ENCODE measurements at regions not wholly inside any gene's neighbourhood (a gene's known extent, or its start where the extent isn't known, plus 50 kb on each side); places are given as distances from the start of the nearest gene placed in this dataset.

DNA sequence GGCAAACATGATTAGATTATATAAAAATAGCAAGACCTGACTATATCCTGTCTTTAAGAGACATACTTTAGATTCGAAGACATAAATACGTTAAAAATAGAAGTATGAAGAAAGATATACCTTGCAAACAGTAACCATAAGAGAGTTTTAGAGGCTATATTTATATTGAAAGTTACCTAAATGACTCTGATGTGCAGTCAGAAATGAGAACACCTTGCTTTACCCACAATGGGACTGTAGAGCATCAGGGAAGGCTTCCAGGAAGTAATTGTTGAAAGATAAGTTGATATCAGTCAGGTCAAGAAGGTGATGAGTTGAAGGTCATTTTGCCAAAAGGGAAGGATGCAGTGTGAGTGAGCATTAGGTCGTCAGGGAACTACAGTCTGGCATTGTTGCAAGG is 110.2 kb downstream of the NEDD1 start:
- no peak overlapping the region for H3K23ac ChIP-seq (ENCODE audit: low read length in 2 of 2)
- no peak overlapping the region for H3K27ac ChIP-seq (ENCODE audit: low read length, poor library complexity, severe bottlenecking)
- no peak overlapping the region for H2AFZ ChIP-seq (ENCODE audit: low read depth, low read length)
- no peak overlapping the region for H3K4ac ChIP-seq (ENCODE audit: low read depth in 1 of 2, low read length in 2 of 2)
- H3K4me1 ChIP-seq (ENCODE audit: control insufficient read depth, insufficient read depth, low read depth, low read length), result no peaks in the 10 kb centered on the region
- no peak overlapping the region for H3K4me3 ChIP-seq (ENCODE audit: insufficient read depth in 1 of 2, low read depth in 1 of 2, low read length in 2 of 2)
- H3K27me3 ChIP-seq (ENCODE audit: control insufficient read depth in 1 of 2, insufficient read depth in 1 of 2, low read length in 2 of 2), result no peaks in the 10 kb centered on the region
- no peak overlapping the region for H4K91ac ChIP-seq (ENCODE audit: low read length)
- no peak overlapping the region for H2BK5ac ChIP-seq (ENCODE audit: low read depth, low read length, poor library complexity, severe bottlenecking)
- no peak overlapping the region for H3K9ac ChIP-seq (ENCODE audit: low read length)
- H2BK15ac ChIP-seq (ENCODE audit: low read depth, poor library complexity, severe bottlenecking), result no peak overlapping the region
- H3K36me3 ChIP-seq (ENCODE audit: control insufficient read depth in 1 of 2, insufficient read depth in 2 of 2, low read depth in 1 of 2, low read length in 2 of 2), result no peaks in the 10 kb centered on the region
- DNase-seq, result no peak
- H3K4me2 ChIP-seq (ENCODE audit: low read length, poor library complexity, severe bottlenecking), result no peak overlapping the region
- H3K14ac ChIP-seq (ENCODE audit: low read length in 2 of 2), result no peak overlapping the region
- H2BK120ac ChIP-seq (ENCODE audit: low read depth, low read length), result no peak overlapping the region
- H3K18ac ChIP-seq (ENCODE audit: low read depth in 1 of 2, low read length in 2 of 2), result no peak overlapping the region
- H4K8ac ChIP-seq (ENCODE audit: low read length), result no peak overlapping the region
- 40% methylated on average over 1 of the region's 3 CpGs for WGBS
- no peak overlapping the region for H2BK12ac ChIP-seq (ENCODE audit: low read length in 2 of 2)
- no peak overlapping the region for H2AK5ac ChIP-seq (ENCODE audit: low read length, severe bottlenecking)
- H3K79me1 ChIP-seq (replicated peaks; ENCODE audit: low read length, poor library complexity, severe bottlenecking), result no peaks in the 10 kb centered on the region
- H3K9me3 ChIP-seq (ENCODE audit: control insufficient read depth, low read length), result peaks cover 3% of the 10 kb centered on the region

- H3K27me3 ChIP-seq (ENCODE audit: control insufficient read depth in 1 of 2, insufficient read depth in 1 of 2, low read length in 2 of 2), result peaks cover 0 to 3% of the 10 kb centered on the region in 2 experiments
- H3K27ac ChIP-seq (ENCODE audit: low read length, poor library complexity, severe bottlenecking), result no peak overlapping the region
- H3K4ac ChIP-seq (ENCODE audit: low read depth in 1 of 2, low read length in 2 of 2), result no peak overlapping the region
- no peak overlapping the region for H3K23ac ChIP-seq (ENCODE audit: low read length in 2 of 2)
- no peak overlapping the region for H3K9ac ChIP-seq (ENCODE audit: low read length)
- no peak overlapping the region for H2BK120ac ChIP-seq (ENCODE audit: low read depth, low read length)
- H3K36me3 ChIP-seq (ENCODE audit: control insufficient read depth in 1 of 2, insufficient read depth in 2 of 2, low read depth in 1 of 2, low read length in 2 of 2), result no peaks in the 10 kb centered on the region
- H3K79me1 ChIP-seq (replicated peaks; ENCODE audit: low read length, poor library complexity, severe bottlenecking), result no peaks in the 10 kb centered on the region
- 81% methylated on average over 4 of the region's 4 CpGs for WGBS
- H3K9me3 ChIP-seq (ENCODE audit: control insufficient read depth, low read length), result no peaks in the 10 kb centered on the region
- no peak overlapping the region for H3K14ac ChIP-seq (ENCODE audit: low read length in 2 of 2)
- H4K8ac ChIP-seq (ENCODE audit: low read length), result no peak overlapping the region
- no peak overlapping the region for H3K4me2 ChIP-seq (ENCODE audit: low read length, poor library complexity, severe bottlenecking)
- no peak overlapping the region for H2AFZ ChIP-seq (ENCODE audit: low read depth, low read length)
- no peak overlapping the region for H3K18ac ChIP-seq (ENCODE audit: low read depth in 1 of 2, low read length in 2 of 2)
- H2BK5ac ChIP-seq (ENCODE audit: low read depth, low read length, poor library complexity, severe bottlenecking), result no peak overlapping the region
- no peak overlapping the region for H2AK5ac ChIP-seq (ENCODE audit: low read length, severe bottlenecking)
- H4K91ac ChIP-seq (ENCODE audit: low read length), result no peak overlapping the region
- no peak overlapping the region for H2BK15ac ChIP-seq (ENCODE audit: low read depth, poor library complexity, severe bottlenecking)
- no peaks in the 10 kb centered on the region for H3K4me1 ChIP-seq (ENCODE audit: control insufficient read depth, insufficient read depth, low read depth, low read length)
- H3K4me3 ChIP-seq (ENCODE audit: insufficient read depth in 1 of 2, low read depth in 1 of 2, low read length in 2 of 2), result no peak overlapping the region
- DNase-seq, result no peak
- no peak overlapping the region for H2BK12ac ChIP-seq (ENCODE audit: low read length in 2 of 2)
These were observed 115.6 kb downstream of the NEDD1 start for GRCh38 chr12:97022536-97023230.

DNA sequence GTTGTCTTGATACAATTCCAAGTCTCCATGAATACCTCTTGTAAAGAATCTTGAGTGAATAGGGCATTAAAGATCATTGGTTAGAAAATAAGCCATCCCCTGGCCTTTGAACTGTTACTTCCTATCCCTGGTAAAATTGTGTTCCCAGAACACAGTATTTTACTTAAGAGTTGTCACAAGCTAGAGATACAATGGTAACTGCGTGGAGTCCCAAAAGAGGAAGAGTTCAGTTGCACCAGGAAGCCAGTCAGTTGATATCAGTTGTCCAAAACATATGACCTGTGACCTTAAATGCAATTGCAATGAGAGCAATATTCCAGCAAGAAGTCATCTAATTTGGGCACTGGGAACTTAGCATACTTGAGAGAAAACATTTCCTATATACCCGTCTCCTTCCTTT is 117.3 kb downstream of the NEDD1 start:
- no peak overlapping the region for H3K27ac ChIP-seq (ENCODE audit: low read length, poor library complexity, severe bottlenecking)
- 80% methylated on average over 1 of the region's 2 CpGs for WGBS
- H3K14ac ChIP-seq (ENCODE audit: low read length in 2 of 2), result no peak overlapping the region
- no peak for DNase-seq
- no peak overlapping the region for H2AFZ ChIP-seq (ENCODE audit: low read depth, low read length)
- H3K9me3 ChIP-seq (ENCODE audit: control insufficient read depth, low read length), result no peaks in the 10 kb centered on the region
- H4K8ac ChIP-seq (ENCODE audit: low read length), result no peak overlapping the region
- no peak overlapping the region for H3K23ac ChIP-seq (ENCODE audit: low read length in 2 of 2)
- no peak overlapping the region for H3K9ac ChIP-seq (ENCODE audit: low read length)
- H2AK5ac ChIP-seq (ENCODE audit: low read length, severe bottlenecking), result no peak overlapping the region
- no peak overlapping the region for H3K4me3 ChIP-seq (ENCODE audit: insufficient read depth in 1 of 2, low read depth in 1 of 2, low read length in 2 of 2)
- peaks cover 0 to 5% of the 10 kb centered on the region in 2 experiments for H3K27me3 ChIP-seq (ENCODE audit: control insufficient read depth in 1 of 2, insufficient read depth in 1 of 2, low read length in 2 of 2)
- no peak overlapping the region for H2BK5ac ChIP-seq (ENCODE audit: low read depth, low read length, poor library complexity, severe bottlenecking)
- H3K4me2 ChIP-seq (ENCODE audit: low read length, poor library complexity, severe bottlenecking), result no peak overlapping the region
- H3K4ac ChIP-seq (ENCODE audit: low read depth in 1 of 2, low read length in 2 of 2), result no peak overlapping the region
- no peaks in the 10 kb centered on the region for H3K79me1 ChIP-seq (replicated peaks; ENCODE audit: low read length, poor library complexity, severe bottlenecking)
- no peaks in the 10 kb centered on the region for H3K36me3 ChIP-seq (ENCODE audit: control insufficient read depth in 1 of 2, insufficient read depth in 2 of 2, low read depth in 1 of 2, low read length in 2 of 2)
- H4K91ac ChIP-seq (ENCODE audit: low read length), result no peak overlapping the region
- no peak overlapping the region for H2BK12ac ChIP-seq (ENCODE audit: low read length in 2 of 2)
- no peak overlapping the region for H3K18ac ChIP-seq (ENCODE audit: low read depth in 1 of 2, low read length in 2 of 2)
- no peak overlapping the region for H2BK15ac ChIP-seq (ENCODE audit: low read depth, poor library complexity, severe bottlenecking)
- no peaks in the 10 kb centered on the region for H3K4me1 ChIP-seq (ENCODE audit: control insufficient read depth, insufficient read depth, low read depth, low read length)
- no peak overlapping the region for H2BK120ac ChIP-seq (ENCODE audit: low read depth, low read length)

DNA sequence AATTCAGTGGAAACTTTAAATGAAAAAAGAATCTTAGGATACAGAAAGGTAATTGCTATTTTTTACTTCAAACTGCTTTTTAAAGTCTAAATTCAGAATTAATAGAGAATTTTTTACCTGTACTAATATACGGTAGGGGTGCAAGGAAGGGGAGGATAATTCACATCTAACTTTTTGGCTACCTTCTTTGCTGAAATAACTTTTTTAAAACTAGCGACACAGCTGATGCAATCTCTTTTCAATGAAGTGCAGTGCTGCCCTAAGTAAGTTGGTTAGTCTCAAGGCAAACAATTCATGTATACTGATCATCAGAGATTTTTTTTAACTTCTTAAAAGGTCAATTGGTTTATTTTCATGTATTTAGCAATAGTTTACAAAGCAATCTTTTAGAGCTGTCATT is 119.8 kb downstream of the NEDD1 start:
- H3K23ac ChIP-seq (ENCODE audit: low read length in 2 of 2), result no peak overlapping the region
- H3K4me2 ChIP-seq (ENCODE audit: low read length, poor library complexity, severe bottlenecking), result no peak overlapping the region
- H3K4me3 ChIP-seq (ENCODE audit: insufficient read depth in 1 of 2, low read depth in 1 of 2, low read length in 2 of 2), result no peak overlapping the region
- H3K79me1 ChIP-seq (replicated peaks; ENCODE audit: low read length, poor library complexity, severe bottlenecking), result no peaks in the 10 kb centered on the region
- DNase-seq, result no peak
- H3K27me3 ChIP-seq (ENCODE audit: control insufficient read depth in 1 of 2, insufficient read depth in 1 of 2, low read length in 2 of 2), result peaks cover 0 to 5% of the 10 kb centered on the region in 2 experiments
- H2AK5ac ChIP-seq (ENCODE audit: low read length, severe bottlenecking), result no peak overlapping the region
- H3K18ac ChIP-seq (ENCODE audit: low read depth in 1 of 2, low read length in 2 of 2), result no peak overlapping the region
- no peak overlapping the region for H2BK120ac ChIP-seq (ENCODE audit: low read depth, low read length)
- no peak overlapping the region for H4K8ac ChIP-seq (ENCODE audit: low read length)
- H3K36me3 ChIP-seq (ENCODE audit: control insufficient read depth in 1 of 2, insufficient read depth in 2 of 2, low read depth in 1 of 2, low read length in 2 of 2), result no peaks in the 10 kb centered on the region
- H2BK15ac ChIP-seq (ENCODE audit: low read depth, poor library complexity, severe bottlenecking), result no peak overlapping the region
- no peak overlapping the region for H2BK5ac ChIP-seq (ENCODE audit: low read depth, low read length, poor library complexity, severe bottlenecking)
- H2BK12ac ChIP-seq (ENCODE audit: low read length in 2 of 2), result no peak overlapping the region
- no peak overlapping the region for H3K4ac ChIP-seq (ENCODE audit: low read depth in 1 of 2, low read length in 2 of 2)
- no peak overlapping the region for H4K91ac ChIP-seq (ENCODE audit: low read length)
- WGBS, result 80% methylated on average over 1 of the region's 2 CpGs
- peaks cover 3% of the 10 kb centered on the region for H3K9me3 ChIP-seq (ENCODE audit: control insufficient read depth, low read length)
- no peak overlapping the region for H3K27ac ChIP-seq (ENCODE audit: low read length, poor library complexity, severe bottlenecking)
- no peak overlapping the region for H3K9ac ChIP-seq (ENCODE audit: low read length)
- H2AFZ ChIP-seq (ENCODE audit: low read depth, low read length), result no peak overlapping the region
- H3K14ac ChIP-seq (ENCODE audit: low read length in 2 of 2), result no peak overlapping the region
- H3K4me1 ChIP-seq (ENCODE audit: control insufficient read depth, insufficient read depth, low read depth, low read length), result no peaks in the 10 kb centered on the region
